PC-9 (cell line): ENCODE measurements at regions not wholly inside any gene's neighbourhood (a gene's known extent, or its start where the extent isn't known, plus 50 kb on each side); places are given as distances from the start of the nearest gene placed in this dataset.

Source experiments
- BruUV-seq: library from RNA; stranded (reverse); fragments of 400-500 nt; replicated peaks from 2 replicates; lab custom pipeline; 2021; lab: Mats Ljungman, UMichigan
- CTCF ChIA-PET: fragments of 300-600 bp; sonication (Branson Sonifier 250); formaldehyde crosslinking; loops from one replicate; lab custom pipeline; 2022; ENCODE audit warnings: antibody characterized with exemption; lab: Charles Lee
- POLR2A ChIA-PET: fragments of 300-600 bp; sonication (Branson Sonifier 250); formaldehyde crosslinking; loops from one replicate; lab custom pipeline; 2022; ENCODE audit warnings: antibody characterized with exemption; ENCODE audit not compliant: unreplicated experiment; lab: Charles Lee
- DNase-seq, 2 experiments: peaks; one replicate each; pipeline versions ENCODE4 v3.0.0 to v3.0.0-alpha.2; 2015 to 2022; ENCODE audit warnings: mixed read lengths in 1 of 2
- H2AFZ ChIP-seq: fragments of 200-600 bp; sonication (generic); 2 replicates; pipeline ENCODE4 v1.8.1; 2017; ENCODE audit warnings: antibody characterized with exemption
- H3F3A ChIP-seq: fragments of 200-600 bp; sonication (generic); 2 replicates; pipeline ENCODE4 v1.8.1; 2017; ENCODE audit warnings: antibody characterized with exemption, mild to moderate bottlenecking, low read depth; ENCODE audit not compliant: insufficient read depth
- H3K27ac ChIP-seq: fragments of 200-600 bp; sonication (generic); 2 replicates; pipeline ENCODE4 v1.6.1; 2016; ENCODE audit warnings: mixed run types
- H3K27me3 ChIP-seq: fragments of 200-600 bp; sonication (generic); 2 replicates; pipeline ENCODE4 v1.6.1; 2016; ENCODE audit warnings: low read depth, mixed run types; ENCODE audit not compliant: insufficient read depth
- H3K36me3 ChIP-seq: fragments of 200-600 bp; sonication (generic); 2 replicates; pipeline ENCODE4 v1.6.1; 2016; ENCODE audit warnings: low read depth, mixed run types
- H3K4me1 ChIP-seq: fragments of 200-600 bp; sonication (generic); replicated peaks from 2 replicates; pipeline ENCODE4 v1.6.1; 2016; ENCODE audit warnings: mixed run types; ENCODE audit not compliant: insufficient read depth
- H3K4me2 ChIP-seq: fragments of 200-600 bp; sonication (generic); 2 replicates; pipeline ENCODE4 v1.6.1; 2017; ENCODE audit warnings: mixed run types
- H3K4me3 ChIP-seq: fragments of 200-600 bp; sonication (generic); 2 replicates; pipeline ENCODE4 v1.6.1; 2016; ENCODE audit warnings: mixed run types
- H3K79me2 ChIP-seq: fragments of 200-600 bp; sonication (generic); 2 replicates; pipeline ENCODE4 v1.6.1; 2017; ENCODE audit warnings: low read depth, mixed run types
- H3K9me2 ChIP-seq: fragments of 200-600 bp; sonication (generic); 2 replicates; pipeline ENCODE4 v1.8.1; 2017; ENCODE audit warnings: mild to moderate bottlenecking; ENCODE audit not compliant: insufficient read depth
- H3K9me3 ChIP-seq: fragments of 200-600 bp; sonication (generic); 2 replicates; pipeline ENCODE4 v1.8.1; 2016; ENCODE audit warnings: low read depth; ENCODE audit not compliant: insufficient read depth
- H4K20me1 ChIP-seq: fragments of 200-600 bp; sonication (generic); 2 replicates; pipeline ENCODE4 v1.8.1; 2017; ENCODE audit not compliant: insufficient read depth
- EZH2 ChIP-seq: fragments of 200-600 bp; sonication (generic); IDR thresholded peaks from 2 replicates; pipeline ENCODE4 v1.8.0; 2017; ENCODE audit warnings: antibody characterized with exemption, low read depth
- intact Hi-C: fragments of 100-400 bp; cut with micrococcal nuclease; formaldehyde crosslinking; loops from one replicate; pipeline ENCODE4 v1.10.0; 2022; ENCODE audit not compliant: unreplicated experiment
- TF ChIP-seq, protein P1 (sequence below): fragments of 200-600 bp; sonication (generic); conservative IDR thresholded peaks from 2 replicates; pipeline ENCODE4 v1.6.1; 2017; ENCODE audit warnings: mixed run types, antibody characterized with exemption, mild to moderate bottlenecking, moderate library complexity

GRCh38 chr5:35384658-35385057, 154.4 kb upstream of the PRLR start:
- Histone ChIP-seq H2AFZ (no peak overlapping the region), H4K20me1 (no peaks in the 10 kb centered on the region), H3K9me2 (no peaks in the 10 kb centered on the region), H3K27me3 (no peaks in the 10 kb centered on the region), H3K4me3 (no peak overlapping the region), H3K27ac (no peak overlapping the region), H3F3A (no peaks in the 10 kb centered on the region), H3K4me2 (no peak overlapping the region), H3K9me3 (no peaks in the 10 kb centered on the region), H3K79me2 (no peaks in the 10 kb centered on the region), H3K4me1 (no peaks in the 10 kb centered on the region), H3K36me3 (no peaks in the 10 kb centered on the region)
- intact Hi-C loops = no loop called here
- TF ChIP-seq EZH2 = no peak
- TF ChIP-seq, protein P1, sequence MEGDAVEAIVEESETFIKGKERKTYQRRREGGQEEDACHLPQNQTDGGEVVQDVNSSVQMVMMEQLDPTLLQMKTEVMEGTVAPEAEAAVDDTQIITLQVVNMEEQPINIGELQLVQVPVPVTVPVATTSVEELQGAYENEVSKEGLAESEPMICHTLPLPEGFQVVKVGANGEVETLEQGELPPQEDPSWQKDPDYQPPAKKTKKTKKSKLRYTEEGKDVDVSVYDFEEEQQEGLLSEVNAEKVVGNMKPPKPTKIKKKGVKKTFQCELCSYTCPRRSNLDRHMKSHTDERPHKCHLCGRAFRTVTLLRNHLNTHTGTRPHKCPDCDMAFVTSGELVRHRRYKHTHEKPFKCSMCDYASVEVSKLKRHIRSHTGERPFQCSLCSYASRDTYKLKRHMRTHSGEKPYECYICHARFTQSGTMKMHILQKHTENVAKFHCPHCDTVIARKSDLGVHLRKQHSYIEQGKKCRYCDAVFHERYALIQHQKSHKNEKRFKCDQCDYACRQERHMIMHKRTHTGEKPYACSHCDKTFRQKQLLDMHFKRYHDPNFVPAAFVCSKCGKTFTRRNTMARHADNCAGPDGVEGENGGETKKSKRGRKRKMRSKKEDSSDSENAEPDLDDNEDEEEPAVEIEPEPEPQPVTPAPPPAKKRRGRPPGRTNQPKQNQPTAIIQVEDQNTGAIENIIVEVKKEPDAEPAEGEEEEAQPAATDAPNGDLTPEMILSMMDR = no peak
- ChIA-PET CTCF (no interaction called here), POLR2A (no interaction called here)
- no peak for DNase-seq
- BruUV-seq = no TSS peak

GRCh38 chr5:35383041-35383440, 152.8 kb upstream of the PRLR start:
- no peaks in the 10 kb centered on the region for H3F3A ChIP-seq
- no peak for DNase-seq
- no peak overlapping the region for H3K4me2 ChIP-seq
- no peak overlapping the region for H2AFZ ChIP-seq
- H3K27me3 ChIP-seq = no peaks in the 10 kb centered on the region
- H3K4me1 ChIP-seq = no peaks in the 10 kb centered on the region
- BruUV-seq = no TSS peak
- H3K9me3 ChIP-seq = no peaks in the 10 kb centered on the region
- TF ChIP-seq EZH2 = no peak
- TF ChIP-seq, protein P1 = no peak
- CTCF ChIA-PET = no interaction called here
- POLR2A ChIA-PET = no interaction called here
- H4K20me1 ChIP-seq = no peaks in the 10 kb centered on the region
- no peak overlapping the region for H3K4me3 ChIP-seq
- no peaks in the 10 kb centered on the region for H3K79me2 ChIP-seq
- H3K36me3 ChIP-seq = no peaks in the 10 kb centered on the region
- no peaks in the 10 kb centered on the region for H3K9me2 ChIP-seq
- H3K27ac ChIP-seq = no peak overlapping the region
- intact Hi-C loops = no loop called here

- no TSS peak for BruUV-seq
- H3F3A ChIP-seq = no peaks in the 10 kb centered on the region
- H3K27me3 ChIP-seq = no peaks in the 10 kb centered on the region
- TF ChIP-seq, protein P1 = no peak
- no peak for TF ChIP-seq EZH2
- H3K27ac ChIP-seq = no peak overlapping the region
- POLR2A ChIA-PET = no interaction called here
- H3K9me2 ChIP-seq = no peaks in the 10 kb centered on the region
- no peaks in the 10 kb centered on the region for H3K9me3 ChIP-seq
- CTCF ChIA-PET = no interaction called here
- H3K4me1 ChIP-seq = no peaks in the 10 kb centered on the region
- H3K4me3 ChIP-seq = no peak overlapping the region
- no peak overlapping the region for H2AFZ ChIP-seq
- no peak overlapping the region for H3K4me2 ChIP-seq
- intact Hi-C loops = no loop called here
- H3K36me3 ChIP-seq = no peaks in the 10 kb centered on the region
- H4K20me1 ChIP-seq = no peaks in the 10 kb centered on the region
- no peaks in the 10 kb centered on the region for H3K79me2 ChIP-seq
- DNase-seq = no peak
Observed at GRCh38 chr5:35377653-35378052, 147.4 kb upstream of the PRLR start.
